Smooth muscle cell (in vitro differentiated cells): ENCODE measurements at regions not wholly inside any gene's neighbourhood (a gene's known extent, or its start where the extent isn't known, plus 50 kb on each side); places are given as distances from the start of the nearest gene placed in this dataset.

Experiments used
- DNase-seq: peaks from one replicate; lab custom pipeline; 2025; ENCODE audit not compliant: unreplicated experiment; lab: John Stamatoyannopoulos, UW
- H2AFZ ChIP-seq: fragments of 200-600 bp; sonication (generic); 2 replicates; pipeline ENCODE4 v1.6.0; 2016; ENCODE audit warnings: antibody characterized with exemption, low read depth, mild to moderate bottlenecking
- H3F3A ChIP-seq: fragments of 200-600 bp; sonication (generic); 2 replicates; pipeline ENCODE4 v1.6.0; 2017; ENCODE audit warnings: antibody characterized with exemption, low read depth
- H3K27ac ChIP-seq: fragments of 200-600 bp; sonication (generic); 2 replicates; pipeline ENCODE4 v1.5.1; 2016; ENCODE audit warnings: low read depth, mild to moderate bottlenecking
- H3K27me3 ChIP-seq: fragments of 200-600 bp; sonication (generic); 2 replicates; pipeline ENCODE4 v1.6.1; 2016; ENCODE audit warnings: low read depth, mild to moderate bottlenecking
- H3K36me3 ChIP-seq: fragments of 200-600 bp; sonication (generic); 2 replicates; pipeline ENCODE4 v1.5.1; 2016; ENCODE audit warnings: low read depth
- H3K4me1 ChIP-seq: fragments of 200-600 bp; sonication (generic); 2 replicates; pipeline ENCODE4 v1.5.1; 2016; ENCODE audit warnings: low read depth
- H3K4me2 ChIP-seq: fragments of 200-600 bp; sonication (generic); 2 replicates; pipeline ENCODE4 v1.6.0; 2016; ENCODE audit warnings: mild to moderate bottlenecking
- H3K4me3 ChIP-seq: fragments of 200-600 bp; sonication (generic); 2 replicates; pipeline ENCODE4 v1.5.1; 2016; ENCODE audit warnings: mild to moderate bottlenecking
- H3K79me2 ChIP-seq: fragments of 200-600 bp; sonication (generic); 2 replicates; pipeline ENCODE4 v1.6.0; 2016; ENCODE audit warnings: low read depth, mild to moderate bottlenecking
- H3K9ac ChIP-seq: fragments of 200-600 bp; sonication (generic); 2 replicates; pipeline ENCODE4 v1.6.0; 2016; ENCODE audit warnings: low read depth
- H3K9me3 ChIP-seq: fragments of 200-600 bp; sonication (generic); replicated peaks from 2 replicates; pipeline ENCODE4 v1.5.1; 2016; ENCODE audit warnings: low read depth
- H4K20me1 ChIP-seq: fragments of 200-600 bp; sonication (generic); 2 replicates; pipeline ENCODE4 v1.6.0; 2016; ENCODE audit warnings: low read depth
- whole genome bisulfite sequencing: methylation state at CpG from one replicate; pipeline ENCODE4 v1.1.7; 2016; ENCODE audit warnings: low lambda C conversion rate; 5-methylcytosine and 5-hydroxymethylcytosine counted together
- TF ChIP-seq, protein P1 (sequence below): fragments of 200-600 bp; sonication (generic); IDR thresholded peaks from 2 replicates; pipeline ENCODE4 v1.5.1; 2017; ENCODE audit warnings: borderline replicate concordance, mild to moderate bottlenecking, antibody characterized with exemption; ENCODE audit not compliant: insufficient read depth, poor library complexity, severe bottlenecking

DNA sequence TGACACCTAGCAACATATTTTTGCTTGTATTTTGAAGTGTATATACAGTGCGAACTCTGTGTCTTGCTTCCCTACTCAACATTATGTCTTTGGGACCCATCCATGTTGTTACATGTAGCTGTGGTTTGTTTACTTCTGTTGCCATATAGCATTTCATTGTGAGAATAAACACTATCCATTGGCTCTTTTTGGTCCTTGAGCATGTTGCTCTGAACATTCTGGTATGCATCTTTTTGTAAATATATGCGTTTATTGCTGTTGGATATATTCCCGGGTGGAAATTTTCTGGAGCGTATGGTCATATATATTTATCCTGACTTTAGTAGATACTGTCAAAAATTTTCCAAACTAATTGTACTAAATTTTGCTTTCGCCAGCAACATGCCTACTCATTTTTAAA is 222.5 kb upstream of the SPTLC3 start:
- Histone ChIP-seq H3K4me3 (no peak overlapping the region), H3K27ac (no peak overlapping the region), H3F3A (no peaks in the 10 kb centered on the region), H3K9ac (no peak overlapping the region), H2AFZ (no peak overlapping the region), H3K9me3 (no peaks in the 10 kb centered on the region), H3K4me1 (no peaks in the 10 kb centered on the region), H3K4me2 (no peak overlapping the region), H3K27me3 (no peaks in the 10 kb centered on the region), H3K79me2 (no peaks in the 10 kb centered on the region), H3K36me3 (no peaks in the 10 kb centered on the region), H4K20me1 (no peaks in the 10 kb centered on the region)
- 93% methylated on average over 5 of the region's 5 CpGs for whole genome bisulfite sequencing
- TF ChIP-seq, protein P1, sequence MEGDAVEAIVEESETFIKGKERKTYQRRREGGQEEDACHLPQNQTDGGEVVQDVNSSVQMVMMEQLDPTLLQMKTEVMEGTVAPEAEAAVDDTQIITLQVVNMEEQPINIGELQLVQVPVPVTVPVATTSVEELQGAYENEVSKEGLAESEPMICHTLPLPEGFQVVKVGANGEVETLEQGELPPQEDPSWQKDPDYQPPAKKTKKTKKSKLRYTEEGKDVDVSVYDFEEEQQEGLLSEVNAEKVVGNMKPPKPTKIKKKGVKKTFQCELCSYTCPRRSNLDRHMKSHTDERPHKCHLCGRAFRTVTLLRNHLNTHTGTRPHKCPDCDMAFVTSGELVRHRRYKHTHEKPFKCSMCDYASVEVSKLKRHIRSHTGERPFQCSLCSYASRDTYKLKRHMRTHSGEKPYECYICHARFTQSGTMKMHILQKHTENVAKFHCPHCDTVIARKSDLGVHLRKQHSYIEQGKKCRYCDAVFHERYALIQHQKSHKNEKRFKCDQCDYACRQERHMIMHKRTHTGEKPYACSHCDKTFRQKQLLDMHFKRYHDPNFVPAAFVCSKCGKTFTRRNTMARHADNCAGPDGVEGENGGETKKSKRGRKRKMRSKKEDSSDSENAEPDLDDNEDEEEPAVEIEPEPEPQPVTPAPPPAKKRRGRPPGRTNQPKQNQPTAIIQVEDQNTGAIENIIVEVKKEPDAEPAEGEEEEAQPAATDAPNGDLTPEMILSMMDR: no peak
- DNase-seq: no peak

DNA sequence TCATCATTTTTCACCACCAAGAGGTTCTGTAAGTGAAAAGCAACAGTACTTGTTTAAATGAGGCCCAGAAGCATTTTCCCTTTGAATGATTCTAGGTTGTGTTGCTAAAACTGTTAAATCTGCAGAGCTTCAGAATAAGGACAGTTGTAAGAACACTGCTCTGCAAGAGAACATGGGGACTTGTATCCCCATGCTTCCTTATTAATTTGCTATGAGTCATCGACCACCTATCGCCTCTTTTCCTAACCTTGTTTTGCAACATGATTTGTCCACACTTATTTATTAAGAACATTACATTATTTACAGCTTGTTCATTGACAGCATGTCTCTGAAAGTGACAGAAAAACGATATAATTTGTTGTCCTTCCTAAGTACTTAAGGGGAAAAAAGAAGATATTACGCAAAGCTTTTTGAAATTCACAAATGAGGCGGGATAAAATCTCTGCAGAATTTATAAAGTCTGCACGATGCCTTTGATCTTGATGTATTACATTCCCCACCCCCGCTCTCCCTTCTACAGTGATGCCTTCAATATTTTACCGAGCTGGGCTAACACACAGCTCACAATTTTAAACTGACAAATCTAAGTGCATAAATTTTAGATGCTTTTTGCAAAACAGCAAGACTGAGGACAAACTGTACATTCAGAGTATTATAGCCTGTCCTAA is 220.0 kb upstream of the SPTLC3 start:
- WGBS: 84% methylated on average over 8 of the region's 8 CpGs
- H3K4me2 ChIP-seq: no peak overlapping the region

DNA sequence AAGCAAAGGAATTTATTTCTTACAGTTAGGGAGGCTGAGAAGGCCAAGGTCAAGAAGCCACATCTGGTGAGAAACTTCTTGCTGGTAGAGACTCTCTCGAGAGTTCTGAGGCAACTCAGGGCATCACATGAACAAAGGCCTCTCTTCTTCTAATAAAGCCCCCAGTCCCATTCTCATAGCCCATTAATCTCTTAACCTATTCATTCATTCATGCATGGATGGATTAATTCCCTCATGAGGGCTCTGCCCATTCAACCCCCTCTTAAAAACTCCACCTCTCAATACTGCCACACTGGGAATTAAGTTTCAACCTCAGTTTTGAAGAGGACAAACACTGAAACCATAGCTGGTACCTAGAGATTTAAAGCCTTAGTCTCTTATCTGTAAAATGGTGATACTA is 217.9 kb upstream of the SPTLC3 start:
- Histone ChIP-seq H3K9me3 (no peaks in the 10 kb centered on the region), H4K20me1 (no peaks in the 10 kb centered on the region), H3K4me3 (no peak overlapping the region), H3K9ac (no peak overlapping the region), H3K27me3 (no peaks in the 10 kb centered on the region), H3K4me1 (no peaks in the 10 kb centered on the region), H2AFZ (no peak overlapping the region), H3K36me3 (no peaks in the 10 kb centered on the region), H3F3A (no peaks in the 10 kb centered on the region), H3K79me2 (no peaks in the 10 kb centered on the region), H3K27ac (no peak overlapping the region), H3K4me2 (no peak overlapping the region)
- WGBS: 88% methylated on average over 1 of the region's 1 CpG
- TF ChIP-seq, protein P1: no peak
- DNase-seq: no peak

More for the DNA sequence above, 220.0 kb upstream of the SPTLC3 start:
- no peaks in the 10 kb centered on the region for H3K27me3 ChIP-seq
- DNase-seq: no peak
- H3F3A ChIP-seq: no peaks in the 10 kb centered on the region
- TF ChIP-seq, protein P1: no peak
- H3K9ac ChIP-seq: no peak overlapping the region
- no peaks in the 10 kb centered on the region for H3K36me3 ChIP-seq
- H3K4me1 ChIP-seq: no peaks in the 10 kb centered on the region
- no peaks in the 10 kb centered on the region for H3K79me2 ChIP-seq
- no peak overlapping the region for H3K4me3 ChIP-seq
- H4K20me1 ChIP-seq: no peaks in the 10 kb centered on the region
- no peak overlapping the region for H3K27ac ChIP-seq
- no peak overlapping the region for H2AFZ ChIP-seq
- H3K9me3 ChIP-seq: no peaks in the 10 kb centered on the region

DNA sequence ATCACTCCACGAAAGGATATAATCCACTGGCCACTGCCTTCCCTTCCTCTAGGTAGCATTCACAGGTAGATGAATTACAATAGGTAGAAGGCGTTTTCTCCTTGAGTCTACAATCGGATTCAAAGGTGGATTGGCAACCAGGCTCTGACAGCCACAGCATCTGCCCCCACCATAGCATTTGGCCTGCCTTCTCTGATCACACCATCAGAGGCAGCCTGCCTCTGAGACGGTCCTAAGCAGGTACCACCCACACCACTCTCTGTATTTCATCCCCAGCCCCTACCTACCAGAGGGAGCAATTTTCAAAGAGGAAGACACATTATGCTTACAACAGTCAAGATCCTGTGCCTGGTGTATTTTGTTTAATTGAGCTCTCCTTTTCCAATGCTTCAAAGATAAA is 210.5 kb upstream of the SPTLC3 start:
- Histone ChIP-seq H3K79me2 (no peaks in the 10 kb centered on the region), H3K4me1 (no peaks in the 10 kb centered on the region), H3K36me3 (no peaks in the 10 kb centered on the region), H3K4me3 (no peak overlapping the region), H3K4me2 (no peak overlapping the region), H3K9ac (no peak overlapping the region), H2AFZ (no peak overlapping the region), H3K27ac (no peak overlapping the region), H3F3A (no peaks in the 10 kb centered on the region), H4K20me1 (no peaks in the 10 kb centered on the region), H3K27me3 (no peaks in the 10 kb centered on the region), H3K9me3 (no peaks in the 10 kb centered on the region)
- DNase-seq: no peak
- TF ChIP-seq, protein P1: no peak
- WGBS: 76% methylated on average over 4 of the region's 4 CpGs
